HFFc6 (cell line): ENCODE measurements at regions not wholly inside any gene's neighbourhood (a gene's known extent, or its start where the extent isn't known, plus 50 kb on each side); places are given as distances from the start of the nearest gene placed in this dataset.
"Not testable (repeated sequence)": the region's sequence is repeated elsewhere in the genome, so short reads cannot be mapped to it uniquely, and the experiment has no call there.

Experiments used
- DNase-seq: peaks from one replicate; pipeline ENCODE4 v3.0.0-alpha.2; 2018
- H3K27ac Mint-ChIP-seq: 2 replicates; pipeline ENCODE4 v1.8.0; 2020; ENCODE audit warnings: mild to moderate bottlenecking, mixed read lengths
- H3K27me3 Mint-ChIP-seq: 2 replicates; pipeline ENCODE4 v1.8.0; 2021; ENCODE audit warnings: mild to moderate bottlenecking, moderate library complexity, mixed read lengths; ENCODE audit not compliant: insufficient read depth
- H3K36me3 Mint-ChIP-seq: 2 replicates; pipeline ENCODE4 v1.8.0; 2021; ENCODE audit warnings: low read depth, mixed read lengths
- H3K4me1 Mint-ChIP-seq: 2 replicates; pipeline ENCODE4 v1.8.0; 2020; ENCODE audit warnings: low read depth, mixed read lengths
- H3K4me3 Mint-ChIP-seq: 2 replicates; pipeline ENCODE4 v1.8.0; 2020; ENCODE audit warnings: mild to moderate bottlenecking, moderate library complexity, mixed read lengths
- H3K9me3 Mint-ChIP-seq: 2 replicates; pipeline ENCODE4 v1.8.0; 2020; ENCODE audit warnings: mild to moderate bottlenecking, mixed read lengths
- CTCF ChIP-seq: fragments of 200-600 bp; sonication (generic); IDR thresholded peaks from 2 replicates; pipeline ENCODE4 v1.5.0; 2021; ENCODE audit warnings: antibody characterized with exemption, mild to moderate bottlenecking

GRCh38 chr4:181849472-181849871 lies 393.7 kb upstream of the TENM3 start:
- TF ChIP-seq CTCF = no peak
- H3K36me3 Mint-ChIP-seq = no peaks in the 10 kb centered on the region
- H3K9me3 Mint-ChIP-seq = no peaks in the 10 kb centered on the region
- no peak overlapping the region for H3K4me3 Mint-ChIP-seq
- H3K27me3 Mint-ChIP-seq = peaks cover 18% of the 10 kb centered on the region; the same call in 1 of the 2 replicates
- no peaks in the 10 kb centered on the region; the same call in 1 of the 2 replicates for H3K4me1 Mint-ChIP-seq
- DNase-seq = no peak
- H3K27ac Mint-ChIP-seq = no peak overlapping the region

GRCh38 chr4:181853881-181854511 lies 389.2 kb upstream of the TENM3 start:
- H3K27me3 Mint-ChIP-seq = peaks cover 21% of the 10 kb centered on the region

GRCh38 chr4:181855307-181855706 lies 387.9 kb upstream of the TENM3 start:
- no peaks in the 10 kb centered on the region for H3K36me3 Mint-ChIP-seq
- no peak for DNase-seq
- no peak overlapping the region for H3K4me3 Mint-ChIP-seq
- H3K27ac Mint-ChIP-seq = no peak overlapping the region
- H3K27me3 Mint-ChIP-seq = peaks cover 21% of the 10 kb centered on the region
- H3K4me1 Mint-ChIP-seq = peaks cover 9% of the 10 kb centered on the region
- no peak for TF ChIP-seq CTCF
- H3K9me3 Mint-ChIP-seq = no peaks in the 10 kb centered on the region

More at GRCh38 chr4:181853881-181854511, 389.2 kb upstream of the TENM3 start:
- Mint-ChIP-seq H3K36me3 (no peaks in the 10 kb centered on the region), H3K4me3 (no peak overlapping the region), H3K4me1 (peaks cover 5% of the 10 kb centered on the region; the same call in 1 of the 2 replicates), H3K27ac (no peak overlapping the region), H3K9me3 (no peaks in the 10 kb centered on the region)
- TF ChIP-seq CTCF = no peak
- DNase-seq = peak; percentile 47

GRCh38 chr4:181857471-181857870 lies 385.7 kb upstream of the TENM3 start:
- not testable (repeated sequence) for DNase-seq, H3K27ac Mint-ChIP-seq, H3K27me3 Mint-ChIP-seq, H3K36me3 Mint-ChIP-seq, H3K4me3 Mint-ChIP-seq, H3K9me3 Mint-ChIP-seq
- peaks cover 12% of the 10 kb centered on the region for H3K4me1 Mint-ChIP-seq

GRCh38 chr4:181858741-181859140 lies 384.5 kb upstream of the TENM3 start:
- peaks cover 12% of the 10 kb centered on the region for H3K4me1 Mint-ChIP-seq
- H3K27ac Mint-ChIP-seq = no peak overlapping the region
- H3K27me3 Mint-ChIP-seq = peaks cover 9% of the 10 kb centered on the region
- H3K4me3 Mint-ChIP-seq = no peak overlapping the region
- H3K9me3 Mint-ChIP-seq = no peaks in the 10 kb centered on the region
- DNase-seq = no peak
- no peaks in the 10 kb centered on the region for H3K36me3 Mint-ChIP-seq
- TF ChIP-seq CTCF = no peak

GRCh38 chr4:181859439-181859838 lies 383.8 kb upstream of the TENM3 start:
- DNase-seq = no peak
- Mint-ChIP-seq H3K36me3 (no peaks in the 10 kb centered on the region), H3K9me3 (no peaks in the 10 kb centered on the region), H3K4me1 (peaks cover 12% of the 10 kb centered on the region), H3K27me3 (peaks cover 9% of the 10 kb centered on the region), H3K4me3 (no peak overlapping the region), H3K27ac (no peak overlapping the region)
- TF ChIP-seq CTCF = no peak
